ENCODE measurements at regions not wholly inside any gene's neighbourhood (a gene's known extent, or its start where the extent isn't known, plus 50 kb on each side); places are given as distances from the start of the nearest gene placed in this dataset.

DNA sequence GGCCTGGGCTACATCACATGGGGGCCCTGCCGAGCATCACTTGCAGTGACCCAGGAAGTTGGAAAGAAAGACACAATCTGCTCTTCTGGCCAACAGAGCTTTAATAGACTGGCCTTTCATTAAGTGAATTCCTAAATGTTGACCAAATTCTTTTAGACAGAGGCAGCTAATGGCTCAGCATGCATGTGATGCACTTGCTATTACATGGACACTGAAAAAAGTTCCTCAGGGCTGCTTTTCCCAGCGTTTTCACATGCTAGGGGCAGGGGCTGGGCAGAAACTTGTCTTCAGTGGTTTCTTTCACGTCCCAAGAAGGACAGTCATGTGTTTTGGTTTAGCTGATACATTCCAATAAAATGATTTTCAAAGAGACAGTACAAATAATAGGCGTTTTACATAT is 651.0 kb upstream of the SLC35B3 start:
- TF ChIP-seq, protein P1, sequence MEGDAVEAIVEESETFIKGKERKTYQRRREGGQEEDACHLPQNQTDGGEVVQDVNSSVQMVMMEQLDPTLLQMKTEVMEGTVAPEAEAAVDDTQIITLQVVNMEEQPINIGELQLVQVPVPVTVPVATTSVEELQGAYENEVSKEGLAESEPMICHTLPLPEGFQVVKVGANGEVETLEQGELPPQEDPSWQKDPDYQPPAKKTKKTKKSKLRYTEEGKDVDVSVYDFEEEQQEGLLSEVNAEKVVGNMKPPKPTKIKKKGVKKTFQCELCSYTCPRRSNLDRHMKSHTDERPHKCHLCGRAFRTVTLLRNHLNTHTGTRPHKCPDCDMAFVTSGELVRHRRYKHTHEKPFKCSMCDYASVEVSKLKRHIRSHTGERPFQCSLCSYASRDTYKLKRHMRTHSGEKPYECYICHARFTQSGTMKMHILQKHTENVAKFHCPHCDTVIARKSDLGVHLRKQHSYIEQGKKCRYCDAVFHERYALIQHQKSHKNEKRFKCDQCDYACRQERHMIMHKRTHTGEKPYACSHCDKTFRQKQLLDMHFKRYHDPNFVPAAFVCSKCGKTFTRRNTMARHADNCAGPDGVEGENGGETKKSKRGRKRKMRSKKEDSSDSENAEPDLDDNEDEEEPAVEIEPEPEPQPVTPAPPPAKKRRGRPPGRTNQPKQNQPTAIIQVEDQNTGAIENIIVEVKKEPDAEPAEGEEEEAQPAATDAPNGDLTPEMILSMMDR (conservative IDR thresholded peaks at IDR 0.05; ENCODE audit: low read depth, low read length) = no peak
- TF ChIP-seq EZH2 (IDR thresholded peaks at IDR 0.05; ENCODE audit: borderline replicate concordance, low read depth, low read length, poor library complexity, severe bottlenecking) = no peak

Data from A673 (cell line).